SK-N-SH (cell line): ENCODE measurements at regions not wholly inside any gene's neighbourhood (a gene's known extent, or its start where the extent isn't known, plus 50 kb on each side); places are given as distances from the start of the nearest gene placed in this dataset.

ENCODE experiments used
- EP300 ChIP-seq, 2 experiments: IDR thresholded peaks; 2 replicates each; pipeline versions ENCODE4 v1.4.0 to v1.6.1; 2012; ENCODE audit warnings: borderline replicate concordance in 1 of 2, low read depth in 1 of 2, low read length in 1 of 2
- GABPA ChIP-seq: IDR thresholded peaks from 2 replicates; pipeline ENCODE4 v1.4.0; 2012; ENCODE audit warnings: low read depth, mild to moderate bottlenecking
- NRF1 ChIP-seq: IDR thresholded peaks from 2 replicates; pipeline ENCODE4 v1.6.1; 2012; ENCODE audit warnings: low read depth, mild to moderate bottlenecking, low read length
- POLR2AphosphoS5 ChIP-seq: IDR thresholded peaks from 2 replicates; pipeline ENCODE4 v1.6.1; 2012; ENCODE audit warnings: low read depth, low read length
- RCOR1 ChIP-seq: fragments of 150-350 bp; IDR thresholded peaks from 2 replicates; pipeline ENCODE4 v1.6.1; 2017; ENCODE audit warnings: antibody characterized with exemption, low read length
- SMC3 ChIP-seq: IDR thresholded peaks from 2 replicates; pipeline ENCODE4 v1.6.1; 2012; ENCODE audit warnings: low read depth, low read length, improper control_type of control experiment
- TCF12 ChIP-seq: IDR thresholded peaks from 2 replicates; pipeline ENCODE4 v1.4.0; 2012
- USF2 ChIP-seq: fragments of 150-350 bp; IDR thresholded peaks from 2 replicates; pipeline ENCODE4 v1.6.1; 2017; ENCODE audit warnings: antibody characterized with exemption, low read length, low read depth, borderline replicate concordance
- YY1 ChIP-seq: IDR thresholded peaks from 2 replicates; pipeline ENCODE4 v1.4.0; 2012; ENCODE audit warnings: low read depth, mild to moderate bottlenecking
- TF ChIP-seq, protein P1 (sequence below): fragments of 200-600 bp; sonication (generic); IDR thresholded peaks from 2 replicates; pipeline ENCODE4 v1.6.1; 2017; ENCODE audit warnings: antibody characterized with exemption, mild to moderate bottlenecking, moderate library complexity

DNA sequence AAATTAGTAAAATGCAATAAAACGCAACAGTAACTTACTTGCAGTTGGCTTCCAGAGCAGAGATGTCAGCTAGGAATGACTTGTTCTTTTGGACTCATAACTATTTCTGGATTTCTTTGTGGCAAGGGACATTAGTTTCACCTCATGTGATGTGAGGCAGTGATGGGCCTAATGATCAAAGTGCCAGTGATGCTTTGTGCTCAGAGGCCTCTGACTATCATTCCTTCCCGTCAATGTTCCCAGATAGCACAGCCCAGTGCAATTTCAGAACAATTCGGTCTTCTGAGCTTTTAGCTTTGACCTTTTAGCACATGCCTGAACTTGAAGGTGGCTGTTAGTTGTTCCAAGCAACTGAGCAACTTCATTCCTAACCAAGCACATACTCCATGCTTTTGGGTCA is 596.8 kb downstream of the TFAP2B start:
- TF ChIP-seq, protein P1, sequence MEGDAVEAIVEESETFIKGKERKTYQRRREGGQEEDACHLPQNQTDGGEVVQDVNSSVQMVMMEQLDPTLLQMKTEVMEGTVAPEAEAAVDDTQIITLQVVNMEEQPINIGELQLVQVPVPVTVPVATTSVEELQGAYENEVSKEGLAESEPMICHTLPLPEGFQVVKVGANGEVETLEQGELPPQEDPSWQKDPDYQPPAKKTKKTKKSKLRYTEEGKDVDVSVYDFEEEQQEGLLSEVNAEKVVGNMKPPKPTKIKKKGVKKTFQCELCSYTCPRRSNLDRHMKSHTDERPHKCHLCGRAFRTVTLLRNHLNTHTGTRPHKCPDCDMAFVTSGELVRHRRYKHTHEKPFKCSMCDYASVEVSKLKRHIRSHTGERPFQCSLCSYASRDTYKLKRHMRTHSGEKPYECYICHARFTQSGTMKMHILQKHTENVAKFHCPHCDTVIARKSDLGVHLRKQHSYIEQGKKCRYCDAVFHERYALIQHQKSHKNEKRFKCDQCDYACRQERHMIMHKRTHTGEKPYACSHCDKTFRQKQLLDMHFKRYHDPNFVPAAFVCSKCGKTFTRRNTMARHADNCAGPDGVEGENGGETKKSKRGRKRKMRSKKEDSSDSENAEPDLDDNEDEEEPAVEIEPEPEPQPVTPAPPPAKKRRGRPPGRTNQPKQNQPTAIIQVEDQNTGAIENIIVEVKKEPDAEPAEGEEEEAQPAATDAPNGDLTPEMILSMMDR = no peak
- TF ChIP-seq GABPA (no peak), YY1 (no peak), POLR2AphosphoS5 (no peak), EP300 (IDR thresholded peaks at IDR 0.05; ENCODE audit: borderline replicate concordance in 1 of 2, low read depth in 1 of 2, low read length in 1 of 2) (no peak), SMC3 (no peak), RCOR1 (no peak), USF2 (no peak), TCF12 (no peak), NRF1 (no peak)
